ENCODE measurements at regions not wholly inside any gene's neighbourhood (a gene's known extent, or its start where the extent isn't known, plus 50 kb on each side); places are given as distances from the start of the nearest gene placed in this dataset.

- BruUV-seq (replicated peaks), result no TSS peak
- ChIA-PET CTCF (no interaction called here), POLR2A (no interaction called here)
- no peak overlapping the region for H3K9ac ChIP-seq (replicated peaks; ENCODE audit: extremely low read depth, insufficient read depth, low read length)
- H3K4me3 ChIP-seq (replicated peaks in 1 of 3; ENCODE audit: insufficient read depth in 1 of 3, low read depth in 1 of 3, low read length in 3 of 3), result no peak overlapping the region
- H3K4me1 ChIP-seq (ENCODE audit: control insufficient read depth, extremely low read depth, insufficient read depth, low read length), result no peaks in the 10 kb centered on the region
- no peaks in the 10 kb centered on the region for H3K9me1 ChIP-seq (replicated peaks; ENCODE audit: control insufficient read depth, extremely low read depth, insufficient read depth, low read length)
- no peak overlapping the region for H3K27ac ChIP-seq (ENCODE audit: insufficient read depth, low read depth, low read length)
- TF ChIP-seq MYC (IDR thresholded peaks at IDR 0.05; ENCODE audit: low read depth, low read length) (no peak), GATA2 (IDR thresholded peaks at IDR 0.05; ENCODE audit: insufficient read depth, insufficient read length, low read depth, low read length) (no peak), POLR2AphosphoS5 (IDR thresholded peaks at IDR 0.05; ENCODE audit: insufficient read depth, low read depth, low read length) (no peak), FOS (IDR thresholded peaks at IDR 0.05; ENCODE audit: borderline replicate concordance, insufficient read depth, low read length) (no peak), EZH2 (IDR thresholded peaks at IDR 0.05; ENCODE audit: borderline replicate concordance, low read depth, low read length, severe bottlenecking) (no peak), POLR2A (IDR thresholded peaks at IDR 0.05; ENCODE audit: low read depth, low read length) (no peak), CTCF (IDR thresholded peaks at IDR 0.05; ENCODE audit: extremely low read depth in 1 of 2, insufficient read depth in 1 of 2, low read depth in 1 of 2, low read length in 2 of 2) (no peak), JUN (IDR thresholded peaks at IDR 0.05; ENCODE audit: borderline replicate concordance, insufficient read depth, insufficient read length, low read depth) (no peak), MAX (IDR thresholded peaks at IDR 0.05; ENCODE audit: insufficient read depth, insufficient read length) (no peak)
- no peaks in the 10 kb centered on the region for H3K27me3 ChIP-seq (ENCODE audit: control insufficient read depth in 2 of 2, insufficient read depth in 2 of 2, low read length in 2 of 2)
- H3K4me2 ChIP-seq (ENCODE audit: insufficient read depth, low read length), result no peak overlapping the region
- H3K9me3 ChIP-seq (replicated peaks; ENCODE audit: control insufficient read depth, insufficient read depth, low read length), result peaks cover 7% of the 10 kb centered on the region
- DNase-seq (ENCODE audit: low read depth, low spot score) (no peak), FAIRE-seq (no peak)
- no peaks in the 10 kb centered on the region for H4K20me1 ChIP-seq (replicated peaks; ENCODE audit: control insufficient read depth, extremely low read depth, insufficient read depth, low read length)
- no peaks in the 10 kb centered on the region for H3K79me2 ChIP-seq (ENCODE audit: control insufficient read depth, insufficient read depth, low read length)
- dilution Hi-C loops (cut with MboI; ENCODE audit: extremely low pct_ligation_motif_present, low sequenced_read_pairs), result no loop called here
- H3K36me3 ChIP-seq (ENCODE audit: control insufficient read depth in 2 of 2, extremely low read depth in 1 of 2, insufficient read depth in 2 of 2, low read length in 2 of 2), result no peaks in the 10 kb centered on the region
- intact Hi-C loops (cut with micrococcal nuclease), result no loop called here
- no peak overlapping the region for H2AFZ ChIP-seq (ENCODE audit: low read depth, low read length)
These were observed 716.7 kb upstream of the TMEM132C start for GRCh38 chr12:127550271-127550670.

Measured in endothelial cell of umbilical vein (primary cell).